Ureter (tissue), 1 donor: ENCODE measurements at regions not wholly inside any gene's neighbourhood (a gene's known extent, or its start where the extent isn't known, plus 50 kb on each side); places are given as distances from the start of the nearest gene placed in this dataset.

Experiments used
- DNase-seq: peaks from one replicate; pipeline ENCODE4 v3.0.0-alpha.2; 2020; ENCODE audit warnings: low spot score
- donor health status: DM: yes; HTN: yes; CAD: no.

- no peak for DNase-seq
Observed at GRCh38 chr6:71430018-71430417, 141.4 kb downstream of the OGFRL1 start.

- no peak for DNase-seq
Observed at GRCh38 chr6:71433441-71433840, 144.8 kb downstream of the OGFRL1 start.

GRCh38 chr6:71444222-71444621 is 155.6 kb downstream of the OGFRL1 start:
- no peak for DNase-seq

GRCh38 chr6:71446057-71446456 is 157.4 kb downstream of the OGFRL1 start:
- no peak for DNase-seq

- no peak for DNase-seq
Observed at GRCh38 chr6:71446470-71446869, 157.9 kb downstream of the OGFRL1 start.

- DNase-seq, result no peak
Observed at GRCh38 chr6:71452697-71453370, 164.2 kb downstream of the OGFRL1 start.

- no peak for DNase-seq
Observed at GRCh38 chr6:71453371-71453706, 164.7 kb downstream of the OGFRL1 start.

- no peak for DNase-seq
Observed at GRCh38 chr6:71454056-71454455, 165.4 kb downstream of the OGFRL1 start.

GRCh38 chr6:71457929-71458328 is 169.3 kb downstream of the OGFRL1 start:
- DNase-seq, result no peak

- no peak for DNase-seq
Observed at GRCh38 chr6:71459162-71459561, 170.6 kb downstream of the OGFRL1 start.

GRCh38 chr6:71460933-71461332 is 172.3 kb downstream of the OGFRL1 start:
- no peak for DNase-seq

GRCh38 chr6:71463061-71463460 is 174.4 kb downstream of the OGFRL1 start:
- DNase-seq, result no peak

- DNase-seq, result no peak
Observed at GRCh38 chr6:71465096-71465495, 176.5 kb downstream of the OGFRL1 start.

GRCh38 chr6:71466362-71466761 is 177.8 kb downstream of the OGFRL1 start:
- no peak for DNase-seq

- no peak for DNase-seq
Observed at GRCh38 chr6:71468038-71468437, 179.4 kb downstream of the OGFRL1 start.

- DNase-seq, result no peak
Observed at GRCh38 chr6:71468841-71469700, 180.5 kb downstream of the OGFRL1 start.

GRCh38 chr6:71471718-71472117 is 183.1 kb downstream of the OGFRL1 start:
- no peak for DNase-seq

GRCh38 chr6:71473926-71474325 is 185.3 kb downstream of the OGFRL1 start:
- no peak for DNase-seq

- DNase-seq, result no peak
Observed at GRCh38 chr6:71474942-71475341, 186.3 kb downstream of the OGFRL1 start.

GRCh38 chr6:71476371-71476770 is 187.8 kb downstream of the OGFRL1 start:
- DNase-seq, result no peak

GRCh38 chr6:71476872-71477271 is 188.3 kb downstream of the OGFRL1 start:
- no peak for DNase-seq

- no peak for DNase-seq
Observed at GRCh38 chr6:71478834-71479541, 190.4 kb downstream of the OGFRL1 start.

- no peak for DNase-seq
Observed at GRCh38 chr6:71480577-71480976, 192.0 kb downstream of the OGFRL1 start.
